Choroid plexus epithelial cell (primary cell): ENCODE measurements at regions not wholly inside any gene's neighbourhood (a gene's known extent, or its start where the extent isn't known, plus 50 kb on each side); places are given as distances from the start of the nearest gene placed in this dataset.

Experiments
- DNase-seq: peaks from one replicate; pipeline ENCODE4 v3.0.0-alpha.2; 2010; ENCODE audit warnings: low read depth
- H3K4me3 ChIP-seq: 2 replicates; pipeline ENCODE4 v1.5.1; 2011; ENCODE audit warnings: low read depth, mild to moderate bottlenecking, control low read depth, low read length, moderate library complexity
- CTCF ChIP-seq: conservative IDR thresholded peaks from 2 replicates; pipeline ENCODE4 v1.5.1; 2011; ENCODE audit warnings: low read depth, mild to moderate bottlenecking, control low read depth, inconsistent platforms, low read length, moderate library complexity

- no peak overlapping the region for H3K4me3 ChIP-seq
- DNase-seq = no peak
- TF ChIP-seq CTCF = no peak
Observed at GRCh38 chr10:78624791-78625190, 444.0 kb upstream of the ZMIZ1 start.

- DNase-seq = no peak
- no peak for TF ChIP-seq CTCF
- no peak overlapping the region for H3K4me3 ChIP-seq
Observed at GRCh38 chr10:78626471-78626870, 442.3 kb upstream of the ZMIZ1 start.

- no peak for DNase-seq
- TF ChIP-seq CTCF = no peak
- H3K4me3 ChIP-seq = no peak overlapping the region
Observed at GRCh38 chr10:78627254-78627795, 441.4 kb upstream of the ZMIZ1 start.

GRCh38 chr10:78628976-78629375, 439.8 kb upstream of the ZMIZ1 start:
- no peak for DNase-seq
- no peak overlapping the region for H3K4me3 ChIP-seq
- no peak for TF ChIP-seq CTCF

- no peak for TF ChIP-seq CTCF
- DNase-seq = no peak
- no peak overlapping the region for H3K4me3 ChIP-seq
Observed at GRCh38 chr10:78629773-78630172, 439.0 kb upstream of the ZMIZ1 start.

GRCh38 chr10:78630944-78631838, 437.6 kb upstream of the ZMIZ1 start:
- TF ChIP-seq CTCF = no peak
- DNase-seq = no peak
- no peak overlapping the region for H3K4me3 ChIP-seq

GRCh38 chr10:78634389-78634815, 434.4 kb upstream of the ZMIZ1 start:
- peak; percentile 14 for DNase-seq
- no peak for TF ChIP-seq CTCF

More at GRCh38 chr10:78634389-78634815, 434.4 kb upstream of the ZMIZ1 start:
- H3K4me3 ChIP-seq = no peak overlapping the region
